HUES48 (cell line): ENCODE measurements at regions not wholly inside any gene's neighbourhood (a gene's known extent, or its start where the extent isn't known, plus 50 kb on each side); places are given as distances from the start of the nearest gene placed in this dataset.
"Not testable (repeated sequence)": the region's sequence is repeated elsewhere in the genome, so short reads cannot be mapped to it uniquely, and the experiment has no call there.

Experiments used
- H3K27ac ChIP-seq: one replicate; pipeline ENCODE4 v1.7.0; 2013; ENCODE audit warnings: low read depth, low read length, inconsistent platforms
- H3K27me3 ChIP-seq: 2 replicates; pipeline ENCODE4 v1.6.1; 2013; ENCODE audit warnings: mild to moderate bottlenecking, low read length; ENCODE audit not compliant: control insufficient read depth, insufficient read depth
- H3K36me3 ChIP-seq: 2 replicates; pipeline ENCODE4 v1.6.1; 2013; ENCODE audit warnings: low read length; ENCODE audit not compliant: control insufficient read depth, insufficient read depth
- H3K4me1 ChIP-seq: 2 replicates; pipeline ENCODE4 v1.6.1; 2013; ENCODE audit warnings: mild to moderate bottlenecking, low read length; ENCODE audit not compliant: control insufficient read depth, insufficient read depth
- H3K4me3 ChIP-seq: 2 replicates; pipeline ENCODE4 v1.5.1; 2013; ENCODE audit warnings: mild to moderate bottlenecking, low read depth, low read length
- H3K9ac ChIP-seq: 2 replicates; pipeline ENCODE4 v1.6.1; 2013; ENCODE audit warnings: mild to moderate bottlenecking, low read depth, low read length, moderate library complexity
- H3K9me3 ChIP-seq: 2 replicates; pipeline ENCODE4 v1.6.1; 2013; ENCODE audit warnings: low read length; ENCODE audit not compliant: control insufficient read depth, insufficient read depth

DNA sequence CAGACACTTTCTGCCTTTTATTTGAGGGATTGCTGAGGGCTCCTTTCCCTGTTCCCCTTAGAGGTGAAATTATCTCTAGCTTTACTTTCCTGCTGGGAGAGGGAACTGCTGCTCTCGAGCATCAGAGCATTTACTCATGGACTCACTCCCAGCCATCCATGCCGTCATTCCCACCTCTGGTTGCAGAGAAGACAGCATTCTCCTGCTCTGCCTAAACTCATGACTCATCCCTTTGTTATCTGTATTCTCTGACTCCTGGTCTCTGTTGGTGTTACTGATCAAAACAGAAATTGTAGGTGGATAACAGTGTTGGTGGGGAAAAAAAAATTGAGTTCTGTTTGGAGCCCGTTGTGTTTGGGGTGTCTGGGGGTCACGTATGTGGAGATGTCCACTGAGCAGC lies 159.3 kb downstream of the TTC8 start:
- H3K4me3 ChIP-seq = no peak overlapping the region
- H3K9me3 ChIP-seq = no peaks in the 10 kb centered on the region
- H3K27ac ChIP-seq = no peak overlapping the region
- no peaks in the 10 kb centered on the region for H3K27me3 ChIP-seq
- no peak overlapping the region for H3K9ac ChIP-seq
- H3K4me1 ChIP-seq = no peaks in the 10 kb centered on the region; the same call in 1 of the 2 replicates
- H3K36me3 ChIP-seq = no peaks in the 10 kb centered on the region

DNA sequence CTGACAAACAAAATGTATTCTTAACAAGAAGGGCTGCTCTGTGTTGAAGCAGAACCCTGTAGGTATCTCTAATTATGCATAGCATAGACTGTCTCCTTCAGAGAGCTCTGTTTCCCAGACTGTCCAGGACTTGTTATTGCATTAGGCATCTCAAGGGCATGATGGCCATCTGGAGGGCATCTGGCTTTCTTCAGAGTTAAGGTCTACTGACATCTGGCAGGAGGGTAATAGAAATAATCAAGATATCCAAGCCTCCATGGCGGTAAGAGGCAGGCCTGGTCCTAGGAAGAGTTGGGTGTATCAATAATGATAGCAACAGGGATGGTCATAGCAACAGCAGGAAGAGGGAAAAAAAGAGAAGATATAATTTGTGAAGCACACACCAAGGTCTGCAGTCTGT lies 161.2 kb downstream of the TTC8 start:
- no peak overlapping the region for H3K4me3 ChIP-seq
- no peaks in the 10 kb centered on the region for H3K9me3 ChIP-seq
- no peaks in the 10 kb centered on the region for H3K36me3 ChIP-seq
- H3K27me3 ChIP-seq = no peaks in the 10 kb centered on the region
- H3K27ac ChIP-seq = no peak overlapping the region
- H3K4me1 ChIP-seq = no peaks in the 10 kb centered on the region; the same call in 1 of the 2 replicates
- no peak overlapping the region for H3K9ac ChIP-seq

- no peak overlapping the region for H3K27ac ChIP-seq
- H3K27me3 ChIP-seq = no peaks in the 10 kb centered on the region
- no peaks in the 10 kb centered on the region for H3K36me3 ChIP-seq
- H3K4me1 ChIP-seq = no peaks in the 10 kb centered on the region; the same call in 1 of the 2 replicates
- H3K9ac ChIP-seq = no peak overlapping the region
- H3K9me3 ChIP-seq = no peaks in the 10 kb centered on the region
- H3K4me3 ChIP-seq = no peak overlapping the region
Observed at GRCh38 chr14:88986146-88986841, 161.8 kb downstream of the TTC8 start.

DNA sequence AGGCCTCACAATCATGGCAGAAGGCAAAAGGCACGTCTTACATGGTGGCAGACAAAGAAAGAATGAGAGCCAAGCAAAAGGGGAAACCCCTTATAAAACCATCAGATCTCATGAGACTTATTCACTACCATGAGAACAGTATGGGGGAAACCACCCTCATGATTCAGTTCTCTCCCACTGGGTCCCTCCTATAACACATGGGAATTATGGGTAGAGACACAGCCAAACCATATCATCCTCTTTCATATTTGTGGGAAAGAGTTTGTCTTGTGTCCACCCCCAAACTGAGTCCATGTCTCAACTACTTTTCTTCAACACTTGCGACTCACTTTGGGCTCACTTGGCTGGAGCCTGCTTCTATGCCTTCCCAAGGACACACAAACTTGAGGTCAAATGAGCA lies 162.5 kb downstream of the TTC8 start:
- H3K27ac ChIP-seq, H3K9ac ChIP-seq: not testable (repeated sequence)

DNA sequence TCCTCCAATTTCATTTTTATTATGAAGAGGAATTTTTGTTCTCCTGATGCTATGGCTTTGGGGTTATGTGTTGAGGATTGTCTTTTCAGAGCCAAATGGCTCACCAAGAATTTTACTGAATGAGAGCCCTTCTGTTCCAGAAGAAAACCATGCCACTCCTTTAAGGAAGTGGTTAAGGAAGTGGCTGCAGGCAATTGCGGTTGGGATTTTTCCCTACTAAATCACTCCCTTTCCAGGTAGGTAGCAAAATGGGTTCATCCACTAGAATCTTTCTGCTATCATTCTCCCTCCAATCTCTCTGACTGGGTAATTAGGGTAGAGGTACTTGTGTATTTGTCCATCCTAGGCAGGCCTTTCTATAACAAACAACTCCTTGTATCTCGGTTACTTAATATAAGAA lies 163.1 kb downstream of the TTC8 start:
- H3K27me3 ChIP-seq = no peaks in the 10 kb centered on the region
- no peaks in the 10 kb centered on the region for H3K36me3 ChIP-seq
- H3K9me3 ChIP-seq = no peaks in the 10 kb centered on the region
- H3K4me1 ChIP-seq = no peaks in the 10 kb centered on the region; the same call in 1 of the 2 replicates
- no peak overlapping the region for H3K27ac ChIP-seq
- no peak overlapping the region for H3K9ac ChIP-seq
- H3K4me3 ChIP-seq = no peak overlapping the region

More for the DNA sequence above, 162.5 kb downstream of the TTC8 start:
- not testable (repeated sequence) for H3K9me3 ChIP-seq, H3K4me3 ChIP-seq, H3K27me3 ChIP-seq, H3K36me3 ChIP-seq, H3K4me1 ChIP-seq

- Histone ChIP-seq H3K4me3 (no peak overlapping the region), H3K9ac (no peak overlapping the region), H3K36me3 (no peaks in the 10 kb centered on the region), H3K9me3 (no peaks in the 10 kb centered on the region), H3K27me3 (no peaks in the 10 kb centered on the region), H3K4me1 (no peaks in the 10 kb centered on the region), H3K27ac (no peak overlapping the region)
Observed at GRCh38 chr14:88989911-88990310, 165.5 kb downstream of the TTC8 start.

GRCh38 chr14:88990856-88991255 lies 166.4 kb downstream of the TTC8 start:
- Histone ChIP-seq H3K9ac (no peak overlapping the region), H3K27ac (no peak overlapping the region), H3K4me1 (no peaks in the 10 kb centered on the region), H3K36me3 (no peaks in the 10 kb centered on the region), H3K9me3 (no peaks in the 10 kb centered on the region), H3K4me3 (no peak overlapping the region), H3K27me3 (no peaks in the 10 kb centered on the region)

GRCh38 chr14:88992011-88992410 lies 167.6 kb downstream of the TTC8 start:
- Histone ChIP-seq H3K4me3 (no peak overlapping the region), H3K27ac (no peak overlapping the region), H3K4me1 (no peaks in the 10 kb centered on the region), H3K9ac (no peak overlapping the region), H3K27me3 (no peaks in the 10 kb centered on the region), H3K9me3 (no peaks in the 10 kb centered on the region), H3K36me3 (no peaks in the 10 kb centered on the region)

GRCh38 chr14:88993946-88994345 lies 169.5 kb downstream of the TTC8 start:
- H3K27me3 ChIP-seq = no peaks in the 10 kb centered on the region
- no peaks in the 10 kb centered on the region for H3K36me3 ChIP-seq
- H3K4me3 ChIP-seq = no peak overlapping the region
- no peak overlapping the region for H3K9ac ChIP-seq
- no peaks in the 10 kb centered on the region for H3K9me3 ChIP-seq
- H3K4me1 ChIP-seq = no peaks in the 10 kb centered on the region
- H3K27ac ChIP-seq = no peak overlapping the region

DNA sequence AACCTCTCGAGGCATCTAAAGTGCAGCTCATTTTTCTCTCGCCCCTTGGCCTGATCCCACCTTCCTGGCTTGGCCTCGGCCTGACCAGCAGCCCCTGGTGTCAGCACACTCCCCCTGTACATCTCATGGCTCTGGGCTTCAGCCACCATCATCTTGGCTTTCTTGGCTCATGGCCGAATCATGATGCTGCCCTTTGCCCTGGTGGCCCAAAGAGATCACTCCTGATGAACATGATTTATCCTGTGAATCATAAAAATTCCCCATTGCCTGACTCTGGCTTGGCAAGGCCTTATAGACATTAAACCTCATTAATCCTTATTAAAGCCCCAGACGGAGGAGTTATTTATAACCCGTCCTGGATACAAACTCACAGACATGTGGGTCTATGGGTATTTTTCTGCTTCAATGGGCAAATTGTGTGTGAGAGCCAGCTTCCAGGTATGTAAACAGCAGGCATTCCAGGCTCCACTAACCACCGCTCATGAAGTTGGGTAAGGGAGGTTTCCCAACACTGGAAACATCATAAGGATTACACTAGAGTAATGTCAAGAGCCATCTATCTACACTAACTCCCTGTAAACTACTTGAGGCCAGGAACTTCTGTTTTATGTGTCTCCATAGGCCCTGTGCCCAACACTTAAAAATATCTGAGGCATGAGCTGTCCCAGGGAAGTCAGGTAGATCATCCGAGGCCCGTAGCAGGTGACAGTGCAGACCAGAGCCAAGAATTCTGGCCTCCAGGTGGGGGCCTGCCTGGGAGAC lies 171.2 kb downstream of the TTC8 start:
- Histone ChIP-seq H3K4me3 (no peak overlapping the region), H3K4me1 (no peaks in the 10 kb centered on the region), H3K9me3 (no peaks in the 10 kb centered on the region), H3K27me3 (no peaks in the 10 kb centered on the region), H3K27ac (no peak overlapping the region), H3K9ac (no peak overlapping the region), H3K36me3 (no peaks in the 10 kb centered on the region)

GRCh38 chr14:88998027-88998426 lies 173.6 kb downstream of the TTC8 start:
- H3K9me3 ChIP-seq = no peaks in the 10 kb centered on the region
- H3K36me3 ChIP-seq = no peaks in the 10 kb centered on the region
- no peak overlapping the region for H3K4me3 ChIP-seq
- H3K27ac ChIP-seq = no peak overlapping the region
- no peaks in the 10 kb centered on the region for H3K27me3 ChIP-seq
- no peak overlapping the region for H3K9ac ChIP-seq
- H3K4me1 ChIP-seq = no peaks in the 10 kb centered on the region
